Mesothelial cell of epicardium (in vitro differentiated cells): ENCODE measurements at regions not wholly inside any gene's neighbourhood (a gene's known extent, or its start where the extent isn't known, plus 50 kb on each side); places are given as distances from the start of the nearest gene placed in this dataset.

Experiments used
- DNase-seq, 2 experiments: peaks; one replicate each; pipeline ENCODE4 v3.0.0; 2021; ENCODE audit warnings: low spot score in 2 of 2; ENCODE audit not compliant: unreplicated experiment in 2 of 2
- H3K27ac Mint-ChIP-seq: 2 replicates; pipeline ENCODE4 v1.8.0; 2021; ENCODE audit warnings: mixed read lengths
- H3K27me3 Mint-ChIP-seq: 2 replicates; pipeline ENCODE4 v1.8.0; 2021; ENCODE audit warnings: low read depth, mixed read lengths
- H3K36me3 Mint-ChIP-seq: 2 replicates; pipeline ENCODE4 v1.8.0; 2021; ENCODE audit warnings: mixed read lengths
- H3K4me1 Mint-ChIP-seq: 2 replicates; pipeline ENCODE4 v1.8.0; 2021; ENCODE audit warnings: mixed read lengths
- H3K4me3 Mint-ChIP-seq: 2 replicates; pipeline ENCODE4 v1.8.0; 2021; ENCODE audit warnings: mild to moderate bottlenecking, moderate library complexity, mixed read lengths
- H3K9me3 Mint-ChIP-seq: 2 replicates; pipeline ENCODE4 v1.8.0; 2021; ENCODE audit warnings: mixed read lengths
- CTCF ChIP-seq: fragments of 200-600 bp; sonication (generic); IDR thresholded peaks from one replicate; pipeline ENCODE4 v1.5.0; 2021; ENCODE audit warnings: antibody characterized with exemption; ENCODE audit not compliant: unreplicated experiment

GRCh38 chr1:100628631-100629081, 90.7 kb downstream of the GPR88 start:
- Mint-ChIP-seq H3K27me3 (no peaks in the 10 kb centered on the region), H3K4me1 (no peaks in the 10 kb centered on the region), H3K9me3 (peaks cover 7% of the 10 kb centered on the region), H3K27ac (no peak overlapping the region), H3K4me3 (no peak overlapping the region), H3K36me3 (no peaks in the 10 kb centered on the region)
- no peak for DNase-seq
- TF ChIP-seq CTCF, result no peak

GRCh38 chr1:100629391-100629790, 90.2 kb upstream of the VCAM1 start:
- H3K4me3 Mint-ChIP-seq, result no peak overlapping the region
- peaks cover 7% of the 10 kb centered on the region for H3K9me3 Mint-ChIP-seq

GRCh38 chr1:100631015-100631551, 88.5 kb upstream of the VCAM1 start:
- Mint-ChIP-seq H3K4me1 (no peaks in the 10 kb centered on the region), H3K27me3 (no peaks in the 10 kb centered on the region), H3K36me3 (no peaks in the 10 kb centered on the region), H3K27ac (no peak overlapping the region), H3K9me3 (peaks cover 12% of the 10 kb centered on the region), H3K4me3 (no peak overlapping the region)
- DNase-seq, result no peak
- TF ChIP-seq CTCF, result no peak

More at GRCh38 chr1:100629391-100629790, 90.2 kb upstream of the VCAM1 start:
- Mint-ChIP-seq H3K27ac (no peak overlapping the region), H3K27me3 (no peaks in the 10 kb centered on the region), H3K4me1 (no peaks in the 10 kb centered on the region), H3K36me3 (no peaks in the 10 kb centered on the region)
- TF ChIP-seq CTCF, result no peak
- DNase-seq, result no peak

- H3K36me3 Mint-ChIP-seq, result no peaks in the 10 kb centered on the region
- no peak for TF ChIP-seq CTCF
- DNase-seq, result no peak
- H3K27ac Mint-ChIP-seq, result no peak overlapping the region
- peaks cover 10% of the 10 kb centered on the region for H3K9me3 Mint-ChIP-seq
- H3K4me3 Mint-ChIP-seq, result no peak overlapping the region
- no peaks in the 10 kb centered on the region for H3K27me3 Mint-ChIP-seq
- H3K4me1 Mint-ChIP-seq, result peaks cover 7% of the 10 kb centered on the region
Observed at GRCh38 chr1:100642826-100643225, 76.7 kb upstream of the VCAM1 start.

GRCh38 chr1:100643471-100644196, 75.9 kb upstream of the VCAM1 start:
- peak overlapping the region; percentile 31 for H3K27ac Mint-ChIP-seq
- peaks cover 7% of the 10 kb centered on the region for H3K4me1 Mint-ChIP-seq
- H3K27me3 Mint-ChIP-seq, result no peaks in the 10 kb centered on the region
- no peak for TF ChIP-seq CTCF
- peaks cover 17% of the 10 kb centered on the region for H3K9me3 Mint-ChIP-seq
- H3K36me3 Mint-ChIP-seq, result peaks cover 2% of the 10 kb centered on the region
- DNase-seq, result no peak
- H3K4me3 Mint-ChIP-seq, result no peak overlapping the region
